Left cardiac atrium (tissue), 4 donors: ENCODE measurements at regions not wholly inside any gene's neighbourhood (a gene's known extent, or its start where the extent isn't known, plus 50 kb on each side); places are given as distances from the start of the nearest gene placed in this dataset.

ENCODE experiments used
- ATAC-seq, 2 donors: fragments of 200-7000 bp; cut with Tn5 transposase; one replicate each; pipeline ENCODE4 v1.9.1; 2020; ENCODE audit warnings: mild to moderate bottlenecking in 2 of 2, moderate library complexity in 2 of 2
- DNase-seq: peaks from one replicate; pipeline ENCODE4 v3.0.0-alpha.2; 2020
- intact Hi-C, 2 donors: fragments of 100-400 bp; cut with DNase I; formaldehyde crosslinking; loops; one replicate each; pipeline versions ENCODE4 v1.14.1 to v1.15.1; 2022 to 2023
- donor health status: DM: no; HTN: yes; CAD: no.
- donor health status: DM: no; HTN: yes; CAD: no; lungs with severe emphysema.
- donor health status: DM: yes; HTN: yes; CAD: no.
- donor health status: Dilated cardiomyopathy.

- intact Hi-C loops = no loop called here
- ATAC-seq (no peak), DNase-seq (no peak)
Measured at GRCh38 chr1:208405014-208405413, 160.8 kb upstream of the PLXNA2 start.

GRCh38 chr1:208409176-208409575 lies 165.0 kb upstream of the PLXNA2 start:
- ATAC-seq (no peak), DNase-seq (no peak)
- intact Hi-C loops = no loop called here

- intact Hi-C loops = no loop called here
- no peak for ATAC-seq
- no peak for DNase-seq
Measured at GRCh38 chr1:208410409-208410808, 166.2 kb upstream of the PLXNA2 start.

GRCh38 chr1:208413006-208413405 lies 168.8 kb upstream of the PLXNA2 start:
- intact Hi-C loops = no loop called here
- ATAC-seq = no peak

GRCh38 chr1:208418667-208419066 lies 174.5 kb upstream of the PLXNA2 start:
- no peak for ATAC-seq
- DNase-seq = no peak
- intact Hi-C loops = no loop called here

More at GRCh38 chr1:208413006-208413405, 168.8 kb upstream of the PLXNA2 start:
- DNase-seq = no peak

GRCh38 chr1:208419746-208420420 lies 175.7 kb upstream of the PLXNA2 start:
- intact Hi-C loops = no loop called here
- DNase-seq (no peak), ATAC-seq (no peak)

GRCh38 chr1:208420696-208421095 lies 176.5 kb upstream of the PLXNA2 start:
- no peak for ATAC-seq
- intact Hi-C loops = no loop called here
- DNase-seq = no peak

GRCh38 chr1:208421486-208421885 lies 177.3 kb upstream of the PLXNA2 start:
- intact Hi-C loops = no loop called here
- DNase-seq = no peak
- no peak for ATAC-seq

GRCh38 chr1:208423526-208423925 lies 179.3 kb upstream of the PLXNA2 start:
- intact Hi-C loops = no loop called here
- ATAC-seq = no peak
- DNase-seq = no peak

GRCh38 chr1:208425096-208425495 lies 180.9 kb upstream of the PLXNA2 start:
- ATAC-seq = no peak
- no peak for DNase-seq
- intact Hi-C loops = no loop called here

GRCh38 chr1:208430220-208430619 lies 186.0 kb upstream of the PLXNA2 start:
- ATAC-seq (no peak), DNase-seq (no peak)
- intact Hi-C loops = no loop called here

GRCh38 chr1:208431721-208432120 lies 187.5 kb upstream of the PLXNA2 start:
- DNase-seq (no peak), ATAC-seq (peak in 1 of 2 donors; percentile 34)
- intact Hi-C loops = no loop called here

GRCh38 chr1:208432346-208432745 lies 188.2 kb upstream of the PLXNA2 start:
- ATAC-seq (no peak), DNase-seq (no peak)
- intact Hi-C loops = no loop called here

GRCh38 chr1:208433086-208433485 lies 188.9 kb upstream of the PLXNA2 start:
- ATAC-seq (no peak), DNase-seq (no peak)
- intact Hi-C loops = no loop called here

- no peak for ATAC-seq
- intact Hi-C loops = no loop called here
- DNase-seq = no peak
Measured at GRCh38 chr1:208433971-208434370, 189.8 kb upstream of the PLXNA2 start.

- intact Hi-C loops = no loop called here
- ATAC-seq = no peak
- no peak for DNase-seq
Measured at GRCh38 chr1:208437401-208437800, 193.2 kb upstream of the PLXNA2 start.

GRCh38 chr1:208438112-208438699 lies 194.0 kb upstream of the PLXNA2 start:
- DNase-seq (no peak), ATAC-seq (no peak)
- intact Hi-C loops = no loop called here

GRCh38 chr1:208445758-208446203 lies 201.6 kb upstream of the PLXNA2 start:
- no peak for ATAC-seq
- intact Hi-C loops = no loop called here
- DNase-seq = no peak

GRCh38 chr1:208446271-208446691 lies 202.1 kb upstream of the PLXNA2 start:
- ATAC-seq (no peak), DNase-seq (no peak)
- intact Hi-C loops = no loop called here

- intact Hi-C loops = no loop called here
- DNase-seq (no peak), ATAC-seq (no peak)
Measured at GRCh38 chr1:208448425-208448824, 204.2 kb upstream of the PLXNA2 start.

GRCh38 chr1:208449951-208450350 lies 205.8 kb upstream of the PLXNA2 start:
- intact Hi-C loops = no loop called here
- DNase-seq (no peak), ATAC-seq (no peak)
